KG1 (cell line): ENCODE measurements at regions not wholly inside any gene's neighbourhood (a gene's known extent, or its start where the extent isn't known, plus 50 kb on each side); places are given as distances from the start of the nearest gene placed in this dataset.
"Not testable (repeated sequence)": the region's sequence is repeated elsewhere in the genome, so short reads cannot be mapped to it uniquely, and the experiment has no call there.

Experiments
- DNase-seq: peaks from one replicate; lab custom pipeline; 2025; lab: John Stamatoyannopoulos, UW

GRCh38 chr2:163085366-163086024 lies 246.9 kb upstream of the KCNH7 start:
- DNase-seq = not testable (repeated sequence)

GRCh38 chr2:163081754-163082153 lies 243.2 kb upstream of the KCNH7 start:
- no peak for DNase-seq

DNA sequence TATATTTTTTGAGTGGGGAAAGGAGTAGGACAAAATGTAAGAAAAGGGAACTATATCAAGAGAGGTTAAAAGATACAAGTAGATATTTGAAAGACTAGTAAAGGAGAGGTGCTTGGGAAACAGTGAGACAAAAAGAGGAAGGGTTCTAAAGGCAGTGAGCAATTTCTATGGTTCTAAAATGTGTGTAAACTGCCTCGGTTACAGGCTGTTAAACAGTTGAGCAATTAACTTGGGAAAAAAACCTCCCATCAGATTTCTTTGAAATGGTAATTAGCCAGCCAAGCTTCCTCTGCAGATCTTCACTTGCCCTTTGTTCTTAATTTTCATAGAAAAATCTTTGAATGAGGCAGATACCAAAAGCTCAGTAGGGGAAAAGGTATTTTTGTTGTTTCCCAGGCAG lies 238.7 kb upstream of the KCNH7 start:
- DNase-seq = no peak

GRCh38 chr2:163066085-163066484 lies 227.5 kb upstream of the KCNH7 start:
- DNase-seq = no peak

GRCh38 chr2:163062524-163062923 lies 224.0 kb upstream of the KCNH7 start:
- DNase-seq = no peak

- no peak for DNase-seq
Measured at GRCh38 chr2:163046615-163047014, 208.0 kb upstream of the KCNH7 start.

DNA sequence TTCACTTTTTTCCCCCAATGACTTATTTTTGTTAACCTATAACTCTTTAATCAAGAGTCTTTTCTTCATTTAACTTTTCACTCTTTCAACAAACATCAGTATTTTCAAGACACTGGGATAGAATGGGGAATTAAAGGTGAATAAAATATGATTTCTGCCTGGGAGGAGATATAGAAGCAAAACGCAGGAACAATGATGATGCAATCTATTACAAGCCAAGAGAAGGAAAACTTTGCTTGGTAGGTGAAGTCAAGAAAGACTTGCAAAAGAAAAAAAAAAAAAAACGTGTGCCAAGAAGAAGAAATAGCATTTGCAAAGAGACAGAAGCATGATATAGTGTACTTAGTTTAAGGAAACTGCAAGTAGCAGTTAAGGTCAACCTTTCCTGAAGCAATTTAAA lies 207.3 kb upstream of the KCNH7 start:
- DNase-seq = no peak

DNA sequence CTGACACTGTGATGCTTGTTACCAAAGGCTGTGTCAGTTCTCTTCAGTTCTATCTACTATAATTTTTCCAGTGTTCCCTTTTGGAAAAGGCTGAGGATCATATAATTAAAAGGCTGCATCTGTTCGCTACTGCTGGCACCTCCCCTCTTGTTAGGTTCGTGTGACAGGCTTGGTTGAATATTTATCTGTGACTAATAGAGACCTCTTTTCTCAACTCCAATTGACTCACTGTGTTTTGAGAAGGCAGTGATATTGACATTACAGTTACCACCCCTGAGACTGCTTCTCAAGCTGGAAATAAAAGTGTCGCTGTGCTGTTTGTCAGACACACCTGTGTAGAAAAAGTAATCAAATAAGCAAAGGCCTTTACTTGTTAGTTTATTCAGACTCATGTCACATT lies 205.5 kb upstream of the KCNH7 start:
- no peak for DNase-seq

DNA sequence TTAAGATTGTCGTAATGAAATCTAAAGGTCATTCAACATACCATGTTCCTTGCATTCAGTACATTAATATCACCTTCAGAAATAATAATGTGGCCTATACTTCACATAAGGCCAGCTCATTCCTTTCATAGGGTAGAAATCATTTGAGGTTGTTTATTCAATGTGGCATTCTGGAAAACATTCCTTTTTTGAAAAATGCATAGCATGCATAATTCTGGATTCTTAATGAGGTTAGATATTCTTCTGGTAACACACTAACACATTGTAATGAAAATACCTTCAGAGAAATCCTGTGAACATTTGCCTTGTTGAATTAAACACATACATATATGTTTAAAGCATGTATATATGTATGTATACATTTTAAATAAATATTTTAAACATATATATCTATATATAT lies 204.6 kb upstream of the KCNH7 start:
- DNase-seq = no peak

- DNase-seq = no peak
Measured at GRCh38 chr2:163039266-163039665, 200.7 kb upstream of the KCNH7 start.

DNA sequence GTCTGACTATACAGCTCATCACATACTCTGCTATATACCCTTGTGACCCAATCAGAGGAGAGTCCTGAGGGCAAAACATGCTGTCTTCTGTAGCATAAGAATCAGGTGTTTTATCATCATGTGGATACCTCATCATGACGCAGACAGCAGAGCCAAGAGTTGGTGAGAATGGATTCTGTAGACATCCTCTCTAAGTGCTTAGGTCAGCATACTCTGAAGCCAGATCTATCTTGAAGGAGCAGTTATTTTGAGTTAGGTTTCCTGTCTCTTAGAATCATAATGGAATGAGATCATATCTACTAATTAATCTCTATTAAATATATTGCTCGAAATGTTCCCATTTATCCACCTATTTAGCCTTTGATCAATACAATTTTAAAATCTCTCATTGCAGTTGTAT lies 190.2 kb upstream of the KCNH7 start:
- DNase-seq = no peak

DNA sequence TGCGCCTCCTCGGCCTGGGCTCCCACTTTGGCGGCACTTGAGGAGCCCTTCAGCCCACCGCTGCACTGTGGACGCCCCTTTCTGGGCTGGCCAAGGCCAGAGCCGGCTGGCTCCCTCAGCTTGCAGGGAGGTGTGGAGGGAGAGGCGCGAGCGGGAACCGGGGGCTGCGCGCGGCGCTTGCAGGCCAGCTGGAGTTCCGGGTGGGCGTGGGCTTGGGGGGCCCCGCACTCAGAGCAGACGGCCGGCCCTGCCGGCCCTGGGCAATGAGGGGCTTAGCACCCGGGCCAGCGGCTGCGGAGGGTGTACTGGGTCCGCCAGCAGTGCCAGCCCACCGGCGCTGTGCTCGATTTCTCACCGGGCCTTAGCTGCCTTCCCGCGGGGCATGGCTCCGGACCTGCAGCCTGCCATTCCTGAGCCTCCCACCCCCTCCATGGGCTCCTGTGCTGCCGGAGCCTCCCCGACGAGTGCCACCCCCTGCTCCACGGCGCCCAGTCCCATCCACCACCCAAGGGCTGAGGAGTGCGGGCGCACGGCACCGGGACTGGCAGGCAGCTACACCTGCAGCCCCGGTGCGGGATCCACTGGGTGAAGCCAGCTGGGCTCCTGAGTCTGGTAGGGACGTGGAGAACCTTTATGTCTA lies 187.7 kb upstream of the KCNH7 start:
- DNase-seq = not testable (repeated sequence)

DNA sequence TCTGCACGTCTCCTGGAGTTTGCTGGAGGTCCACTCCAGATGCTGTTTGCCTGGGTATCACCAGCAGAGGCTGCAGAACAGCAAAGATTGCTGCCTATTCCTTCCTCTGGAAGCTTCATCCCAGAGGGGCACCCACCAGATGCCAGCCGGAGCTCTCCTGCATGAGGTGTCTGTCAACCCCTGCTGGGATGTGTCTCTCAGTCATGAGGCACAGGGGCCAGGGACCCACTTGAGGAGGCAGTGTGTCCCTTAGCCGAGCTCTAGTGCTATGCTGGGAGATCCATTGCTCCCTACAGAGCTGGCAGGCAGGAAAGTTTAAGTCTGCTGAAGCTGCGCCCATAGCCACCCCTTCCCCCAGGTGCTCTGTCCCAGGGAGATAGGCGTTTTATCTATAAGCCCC lies 178.3 kb upstream of the KCNH7 start:
- DNase-seq = not testable (repeated sequence)

GRCh38 chr2:163011000-163011399 lies 172.4 kb upstream of the KCNH7 start:
- DNase-seq = no peak

GRCh38 chr2:163008642-163009041 lies 170.1 kb upstream of the KCNH7 start:
- DNase-seq = no peak

DNA sequence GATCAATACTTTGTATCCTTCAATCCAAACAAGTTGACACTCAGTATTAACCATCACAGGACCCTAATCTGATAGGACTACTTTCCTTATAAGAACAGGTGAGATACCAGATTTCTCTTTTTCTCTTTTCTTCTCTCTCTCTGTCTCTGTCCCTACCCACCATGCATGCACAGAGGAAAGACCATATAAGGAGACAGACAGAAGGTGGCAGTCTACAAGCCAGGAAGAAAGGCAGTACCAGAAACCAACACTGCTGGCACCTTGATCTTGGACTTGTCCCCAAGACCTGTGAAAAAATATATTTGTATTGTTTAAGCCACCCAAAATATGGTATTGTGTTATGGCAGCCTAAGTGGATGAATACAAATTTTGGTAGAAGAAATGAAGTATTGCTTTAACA lies 156.2 kb upstream of the KCNH7 start:
- no peak for DNase-seq

DNA sequence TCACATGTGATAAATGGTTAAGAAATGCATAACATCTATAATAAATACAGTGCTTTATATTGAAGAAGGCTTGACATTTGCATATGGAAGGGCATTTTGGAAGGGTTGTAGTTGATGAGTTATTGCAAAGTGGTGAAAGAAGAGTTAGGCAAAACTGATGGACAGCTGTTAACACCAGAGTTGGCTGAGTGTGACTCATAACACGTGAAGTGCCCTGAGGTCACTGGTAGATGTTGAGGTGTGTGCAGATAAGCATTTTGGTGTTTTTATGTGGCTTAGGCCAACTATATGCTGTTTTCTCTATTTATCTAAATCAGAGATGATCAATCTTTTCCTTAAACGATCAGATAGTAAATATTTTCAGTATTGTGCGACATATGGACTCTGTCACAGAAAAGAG lies 154.3 kb upstream of the KCNH7 start:
- no peak for DNase-seq

GRCh38 chr2:162989507-162989906 lies 150.9 kb upstream of the KCNH7 start:
- no peak for DNase-seq

- DNase-seq = no peak
Measured at GRCh38 chr2:162974771-162975170, 136.2 kb upstream of the KCNH7 start.

- no peak for DNase-seq
Measured at GRCh38 chr2:162972383-162972782, 133.8 kb upstream of the KCNH7 start.

GRCh38 chr2:162968306-162968705 lies 129.7 kb upstream of the KCNH7 start:
- no peak for DNase-seq

GRCh38 chr2:162967811-162968210 lies 129.2 kb upstream of the KCNH7 start:
- DNase-seq = no peak

GRCh38 chr2:162967147-162967546 lies 128.6 kb upstream of the KCNH7 start:
- no peak for DNase-seq

- no peak for DNase-seq
Measured at GRCh38 chr2:162965191-162965590, 126.6 kb upstream of the KCNH7 start.
